MM.1S (cell line): ENCODE measurements at regions not wholly inside any gene's neighbourhood (a gene's known extent, or its start where the extent isn't known, plus 50 kb on each side); places are given as distances from the start of the nearest gene placed in this dataset.

Experiments
- DNase-seq: peaks from one replicate; pipeline ENCODE4 v3.0.0-alpha.2; 2015
- H2AFZ ChIP-seq: fragments of 300-600 bp; sonication (generic); 2 replicates; pipeline ENCODE4 v1.6.0; 2016; ENCODE audit warnings: antibody characterized with exemption, low read length
- H3F3A ChIP-seq: fragments of 300-600 bp; sonication (generic); 2 replicates; pipeline ENCODE4 v1.6.1; 2016; ENCODE audit warnings: mild to moderate bottlenecking, antibody characterized with exemption, low read length, moderate library complexity, mixed read lengths; ENCODE audit not compliant: insufficient read depth
- H3K27ac ChIP-seq: fragments of 300-600 bp; sonication (generic); 2 replicates; pipeline ENCODE4 v1.5.1; 2016; ENCODE audit warnings: mild to moderate bottlenecking, low read length
- H3K27me3 ChIP-seq: fragments of 300-600 bp; sonication (generic); replicated peaks from 2 replicates; pipeline ENCODE4 v1.6.0; 2016; ENCODE audit warnings: low read length; ENCODE audit not compliant: insufficient read depth
- H3K36me3 ChIP-seq: fragments of 300-600 bp; sonication (generic); replicated peaks from 2 replicates; pipeline ENCODE4 v1.6.1; 2016; ENCODE audit warnings: mild to moderate bottlenecking, low read length, mixed read lengths; ENCODE audit not compliant: insufficient read depth
- H3K4me1 ChIP-seq: fragments of 300-600 bp; sonication (generic); 2 replicates; pipeline ENCODE4 v1.6.1; 2016; ENCODE audit warnings: low read length, mixed read lengths
- H3K4me2 ChIP-seq: fragments of 300-600 bp; sonication (generic); 2 replicates; pipeline ENCODE4 v1.6.0; 2016; ENCODE audit warnings: low read depth, low read length
- H3K4me3 ChIP-seq: fragments of 300-600 bp; sonication (generic); 2 replicates; pipeline ENCODE4 v1.5.1; 2016; ENCODE audit warnings: low read length, mixed read lengths
- H3K79me2 ChIP-seq: fragments of 300-600 bp; sonication (generic); 2 replicates; pipeline ENCODE4 v1.6.1; 2016; ENCODE audit warnings: mixed run types, low read length, mixed read lengths
- H3K9ac ChIP-seq: fragments of 300-600 bp; sonication (generic); 2 replicates; pipeline ENCODE4 v1.6.1; 2016; ENCODE audit warnings: low read length, mixed read lengths
- H3K9me2 ChIP-seq: fragments of 300-600 bp; sonication (generic); replicated peaks from 2 replicates; pipeline ENCODE4 v1.6.1; 2016; ENCODE audit warnings: mild to moderate bottlenecking, low read length, mixed read lengths; ENCODE audit not compliant: insufficient read depth
- H3K9me3 ChIP-seq: fragments of 300-600 bp; sonication (generic); replicated peaks from 2 replicates; pipeline ENCODE4 v1.6.1; 2016; ENCODE audit warnings: mild to moderate bottlenecking, low read length, mixed read lengths; ENCODE audit not compliant: insufficient read depth
- H4K20me1 ChIP-seq: fragments of 300-600 bp; sonication (generic); 2 replicates; pipeline ENCODE4 v1.6.1; 2016; ENCODE audit warnings: mild to moderate bottlenecking, low read length, moderate library complexity, mixed read lengths; ENCODE audit not compliant: insufficient read depth
- CTCF ChIP-seq: fragments of 300-600 bp; sonication (generic); IDR thresholded peaks from 2 replicates; pipeline ENCODE4 v1.5.1; 2016; ENCODE audit warnings: antibody characterized with exemption, low read length, mixed read lengths
- EZH2 ChIP-seq: fragments of 300-600 bp; sonication (generic); optimal IDR thresholded peaks from 2 replicates; pipeline ENCODE3; 2017; ENCODE audit warnings: low read depth, mild to moderate bottlenecking, antibody characterized with exemption, low read length, mixed read lengths
- EZH2phosphoT487 ChIP-seq: fragments of 300-600 bp; sonication (generic); IDR thresholded peaks from 2 replicates; pipeline ENCODE4 v1.6.1; 2018; ENCODE audit warnings: antibody characterized with exemption, low read length

- H4K20me1 ChIP-seq = no peaks in the 10 kb centered on the region
- no peaks in the 10 kb centered on the region for H3K9me2 ChIP-seq
- H3K79me2 ChIP-seq = no peaks in the 10 kb centered on the region
- DNase-seq = no peak
- no peaks in the 10 kb centered on the region for H3K4me1 ChIP-seq
- no peak overlapping the region for H3K4me2 ChIP-seq
- H3K4me3 ChIP-seq = no peak overlapping the region
- no peaks in the 10 kb centered on the region for H3K27me3 ChIP-seq
- no peak overlapping the region for H2AFZ ChIP-seq
- H3F3A ChIP-seq = no peaks in the 10 kb centered on the region
- TF ChIP-seq EZH2 (no peak), CTCF (no peak), EZH2phosphoT487 (no peak)
- H3K36me3 ChIP-seq = no peaks in the 10 kb centered on the region
- no peak overlapping the region for H3K9ac ChIP-seq
- H3K27ac ChIP-seq = no peak overlapping the region
- no peaks in the 10 kb centered on the region for H3K9me3 ChIP-seq
Observed at GRCh38 chr2:16189836-16190160, 249.4 kb downstream of the MYCN start.

GRCh38 chr2:16189029-16189835 is 248.9 kb downstream of the MYCN start:
- no peak for TF ChIP-seq CTCF
- TF ChIP-seq EZH2phosphoT487 = no peak
- no peak for TF ChIP-seq EZH2
- H2AFZ ChIP-seq = no peak overlapping the region
- no peaks in the 10 kb centered on the region for H3K27me3 ChIP-seq
- H3K9me3 ChIP-seq = no peaks in the 10 kb centered on the region
- no peak overlapping the region for H3K9ac ChIP-seq
- no peaks in the 10 kb centered on the region for H3F3A ChIP-seq
- no peaks in the 10 kb centered on the region for H3K4me1 ChIP-seq
- H3K36me3 ChIP-seq = no peaks in the 10 kb centered on the region
- no peaks in the 10 kb centered on the region for H4K20me1 ChIP-seq
- no peak overlapping the region for H3K4me3 ChIP-seq
- H3K79me2 ChIP-seq = no peaks in the 10 kb centered on the region
- no peak overlapping the region for H3K27ac ChIP-seq
- DNase-seq = no peak
- H3K9me2 ChIP-seq = no peaks in the 10 kb centered on the region
- H3K4me2 ChIP-seq = no peak overlapping the region

- H3K4me2 ChIP-seq = no peak overlapping the region
- H3K9me3 ChIP-seq = no peaks in the 10 kb centered on the region
- no peaks in the 10 kb centered on the region for H3K36me3 ChIP-seq
- no peak overlapping the region for H3K4me3 ChIP-seq
- H2AFZ ChIP-seq = no peak overlapping the region
- DNase-seq = no peak
- H3K27ac ChIP-seq = no peak overlapping the region
- H4K20me1 ChIP-seq = no peaks in the 10 kb centered on the region
- no peak for TF ChIP-seq EZH2phosphoT487
- no peak for TF ChIP-seq CTCF
- no peak for TF ChIP-seq EZH2
- H3F3A ChIP-seq = no peaks in the 10 kb centered on the region
- H3K79me2 ChIP-seq = no peaks in the 10 kb centered on the region
- no peaks in the 10 kb centered on the region for H3K27me3 ChIP-seq
- no peaks in the 10 kb centered on the region for H3K4me1 ChIP-seq
- no peak overlapping the region for H3K9ac ChIP-seq
- no peaks in the 10 kb centered on the region for H3K9me2 ChIP-seq
Observed at GRCh38 chr2:16188261-16188890, 248.0 kb downstream of the MYCN start.
